Esophagus squamous epithelium (tissue), 4 donors: ENCODE measurements at regions not wholly inside any gene's neighbourhood (a gene's known extent, or its start where the extent isn't known, plus 50 kb on each side); places are given as distances from the start of the nearest gene placed in this dataset.

Experiments used
- CTCF ChIP-seq, 6 experiments: fragments of 450-650 bp in 4 of 6; fragments of 200-600 bp in 2 of 6; sonication (generic) in 2 of 6; IDR thresholded peaks; one replicate each; pipeline ENCODE4 v1.5.1; 2016 to 2019; ENCODE audit warnings: antibody characterized with exemption in 6 of 6, mild to moderate bottlenecking in 4 of 6, moderate library complexity in 4 of 6
- POLR2A ChIP-seq, 4 donors: fragments of 450-650 bp; IDR thresholded peaks; one replicate each; pipeline ENCODE4 v1.6.1; 2017; ENCODE audit warnings: antibody characterized with exemption in 4 of 4, mild to moderate bottlenecking in 4 of 4, moderate library complexity in 3 of 4

GRCh38 chr1:204754821-204755220 is 69.3 kb upstream of the LRRN2 start:
- TF ChIP-seq CTCF (IDR thresholded peaks at IDR 0.05), result no peak
- no peak for TF ChIP-seq POLR2A (IDR thresholded peaks at IDR 0.05)
